Stimulated activated memory B cell treated with anti-CD40 and anti-IgM and Interleukin-4, amounts not matched to agents 10 μg/mL and 1 μg/mL and 100 μg/mL, for 72 hours (primary cell): ENCODE measurements at regions not wholly inside any gene's neighbourhood (a gene's known extent, or its start where the extent isn't known, plus 50 kb on each side); places are given as distances from the start of the nearest gene placed in this dataset.

Experiments
- ATAC-seq: fragments of 150-1000 bp; cut with Tn5 transposase; 2 replicates; pipeline ENCODE4 v1.10.0; 2021
- H3K27ac Mint-ChIP-seq: one replicate; pipeline ENCODE4 v1.8.0; 2022; ENCODE audit warnings: mild to moderate bottlenecking, mixed read lengths
- H3K27me3 Mint-ChIP-seq: one replicate; pipeline ENCODE4 v1.8.0; 2022; ENCODE audit warnings: mixed read lengths
- H3K36me3 Mint-ChIP-seq: one replicate; pipeline ENCODE4 v1.8.0; 2022; ENCODE audit warnings: mixed read lengths
- H3K4me1 Mint-ChIP-seq: one replicate; pipeline ENCODE4 v1.8.0; 2022; ENCODE audit warnings: mixed read lengths
- H3K4me3 Mint-ChIP-seq: one replicate; pipeline ENCODE4 v1.8.0; 2022; ENCODE audit warnings: mild to moderate bottlenecking, moderate library complexity, mixed read lengths
- H3K9me3 Mint-ChIP-seq: one replicate; pipeline ENCODE4 v1.8.0; 2022; ENCODE audit warnings: mixed read lengths

DNA sequence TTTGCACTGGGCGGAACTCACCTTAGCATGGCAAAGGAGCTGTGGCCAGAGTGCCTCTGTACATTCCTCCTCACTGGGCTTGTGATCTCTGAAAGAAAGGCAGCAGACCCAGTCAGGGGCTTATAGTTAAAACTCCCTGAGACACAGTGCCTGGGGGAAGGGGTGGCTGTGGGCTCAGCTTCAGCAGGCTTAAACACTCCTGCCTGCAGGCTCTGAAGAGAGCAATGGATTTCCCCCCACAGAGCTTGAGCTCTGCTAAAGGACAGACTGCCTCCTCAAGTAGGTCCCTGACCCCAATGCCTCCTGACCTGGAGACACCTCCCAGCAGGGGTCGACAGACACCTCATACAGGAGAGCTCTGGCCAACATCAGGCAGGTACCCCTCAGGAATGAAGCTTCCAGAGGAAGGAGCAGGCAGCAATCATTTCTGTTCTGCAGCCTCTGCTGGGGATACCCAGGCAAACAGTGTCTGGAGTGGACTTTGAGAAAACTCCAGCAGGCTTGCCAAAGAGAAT is 327.5 kb upstream of the SLC16A7 start:
- no peaks in the 10 kb centered on the region for H3K27me3 Mint-ChIP-seq
- ATAC-seq: no peak
- H3K4me3 Mint-ChIP-seq: no peak overlapping the region
- no peaks in the 10 kb centered on the region for H3K4me1 Mint-ChIP-seq
- no peak overlapping the region for H3K27ac Mint-ChIP-seq
- H3K9me3 Mint-ChIP-seq: peaks cover 21% of the 10 kb centered on the region
- no peaks in the 10 kb centered on the region for H3K36me3 Mint-ChIP-seq

DNA sequence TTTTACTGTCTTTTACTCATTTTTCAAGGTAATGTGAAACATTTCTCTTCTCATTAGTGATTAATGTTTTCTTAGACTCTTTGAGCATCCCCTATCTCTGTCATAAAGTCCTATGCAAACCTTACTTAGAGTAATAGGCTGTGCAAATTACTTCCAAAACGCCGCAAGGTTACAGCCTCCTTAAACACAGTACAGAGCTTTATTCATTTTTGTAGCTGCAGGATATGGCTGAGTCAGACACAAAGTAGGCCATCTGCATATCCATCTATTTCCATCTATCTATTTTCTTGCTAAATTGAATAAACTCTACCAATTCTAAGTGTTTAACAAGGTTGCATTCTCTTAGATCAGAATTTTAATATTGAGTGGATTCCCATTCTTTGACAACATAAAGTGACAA is 335.6 kb upstream of the SLC16A7 start:
- H3K27me3 Mint-ChIP-seq: no peaks in the 10 kb centered on the region
- no peak for ATAC-seq
- no peaks in the 10 kb centered on the region for H3K36me3 Mint-ChIP-seq
- no peak overlapping the region for H3K4me3 Mint-ChIP-seq
- H3K9me3 Mint-ChIP-seq: no peaks in the 10 kb centered on the region
- H3K27ac Mint-ChIP-seq: no peak overlapping the region
- H3K4me1 Mint-ChIP-seq: no peaks in the 10 kb centered on the region

DNA sequence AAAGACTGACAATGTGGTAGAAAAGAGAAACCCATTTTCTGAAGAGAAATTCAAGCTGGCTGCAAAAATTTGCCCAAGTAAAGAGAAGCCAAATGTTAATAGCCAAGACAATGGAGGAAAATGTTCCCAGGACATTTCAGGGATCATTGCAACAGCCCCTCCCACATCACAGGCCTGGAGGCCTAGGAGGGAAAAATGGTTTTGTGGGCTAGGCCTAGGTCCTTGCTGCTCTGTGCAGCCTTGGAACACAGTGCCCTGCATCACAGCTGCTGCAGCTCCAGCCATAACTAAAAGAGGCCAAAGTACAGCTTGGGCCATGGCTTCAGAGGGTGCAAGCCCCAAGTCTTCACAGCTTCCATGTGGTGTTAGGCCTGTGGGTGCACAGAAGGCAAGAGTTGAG is 332.4 kb upstream of the LRIG3 start:
- Mint-ChIP-seq H3K36me3 (no peaks in the 10 kb centered on the region), H3K4me1 (no peaks in the 10 kb centered on the region), H3K27me3 (no peaks in the 10 kb centered on the region), H3K4me3 (no peak overlapping the region), H3K9me3 (peaks cover 8% of the 10 kb centered on the region), H3K27ac (no peak overlapping the region)
- ATAC-seq: no peak

DNA sequence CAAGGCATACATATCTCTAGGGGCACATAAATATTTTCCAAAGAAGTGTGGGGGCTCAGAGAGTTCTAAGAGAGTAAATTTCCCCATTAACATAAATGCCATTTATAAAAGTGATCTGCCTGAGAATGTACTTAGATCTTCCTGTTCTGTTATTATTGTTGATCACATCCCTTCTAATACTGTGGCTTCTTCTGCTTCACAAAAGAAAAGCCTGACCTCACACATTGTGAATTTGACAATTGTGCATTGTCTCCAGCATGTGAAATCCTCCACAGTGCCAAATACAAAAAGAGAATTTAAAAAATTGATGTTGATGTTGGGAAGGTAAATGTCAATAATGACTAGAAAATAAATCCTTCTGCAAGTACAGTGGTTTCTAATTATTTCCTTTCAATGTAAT is 330.5 kb upstream of the LRIG3 start:
- Mint-ChIP-seq H3K9me3 (peaks cover 8% of the 10 kb centered on the region), H3K4me3 (no peak overlapping the region), H3K36me3 (no peaks in the 10 kb centered on the region), H3K4me1 (no peaks in the 10 kb centered on the region), H3K27ac (no peak overlapping the region), H3K27me3 (no peaks in the 10 kb centered on the region)
- no peak for ATAC-seq

DNA sequence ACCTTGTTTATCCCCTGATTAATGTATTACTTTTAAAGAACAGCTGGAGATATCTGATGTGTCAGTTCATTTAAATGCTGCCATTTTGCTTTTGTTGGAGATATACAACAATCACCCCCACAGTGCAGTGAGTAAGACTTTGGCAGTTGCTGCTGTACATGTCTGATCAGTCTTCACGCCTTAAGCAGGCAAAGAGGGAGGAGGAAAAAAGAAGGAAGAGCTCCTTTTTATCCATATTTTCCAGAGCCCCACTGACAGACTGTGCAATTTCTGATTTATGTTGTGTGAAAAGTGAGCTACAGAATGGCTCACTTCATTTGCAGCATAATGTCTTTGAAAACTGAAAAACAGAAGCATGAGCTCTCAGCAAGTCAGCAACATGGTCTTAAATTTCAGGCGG is 319.7 kb upstream of the LRIG3 start:
- Mint-ChIP-seq H3K9me3 (no peaks in the 10 kb centered on the region), H3K4me3 (no peak overlapping the region), H3K27ac (no peak overlapping the region), H3K27me3 (no peaks in the 10 kb centered on the region), H3K4me1 (no peaks in the 10 kb centered on the region), H3K36me3 (no peaks in the 10 kb centered on the region)
- ATAC-seq: no peak

DNA sequence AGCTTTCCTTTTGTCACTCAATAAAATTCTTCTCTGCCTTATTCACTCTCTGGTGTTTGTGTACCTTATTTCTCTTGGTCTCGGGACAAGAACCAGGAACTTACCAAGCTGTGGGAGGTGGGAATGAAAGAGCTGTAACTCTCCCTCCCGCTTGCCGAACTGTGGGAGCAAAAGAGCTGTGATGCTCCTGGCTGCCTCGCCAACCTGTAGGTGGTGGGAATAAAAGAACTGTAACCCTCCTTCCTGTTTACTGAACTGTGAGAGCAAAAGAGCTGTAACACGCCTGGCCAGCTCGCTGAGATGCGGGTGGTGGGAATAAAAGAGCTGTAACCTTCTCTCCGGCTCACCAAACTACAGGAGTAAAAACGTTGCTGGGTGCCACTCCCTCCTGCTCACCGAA is 314.1 kb upstream of the LRIG3 start:
- Mint-ChIP-seq H3K27me3 (no peaks in the 10 kb centered on the region), H3K4me3 (no peak overlapping the region), H3K9me3 (no peaks in the 10 kb centered on the region), H3K4me1 (no peaks in the 10 kb centered on the region), H3K27ac (no peak overlapping the region), H3K36me3 (no peaks in the 10 kb centered on the region)
- ATAC-seq: no peak

DNA sequence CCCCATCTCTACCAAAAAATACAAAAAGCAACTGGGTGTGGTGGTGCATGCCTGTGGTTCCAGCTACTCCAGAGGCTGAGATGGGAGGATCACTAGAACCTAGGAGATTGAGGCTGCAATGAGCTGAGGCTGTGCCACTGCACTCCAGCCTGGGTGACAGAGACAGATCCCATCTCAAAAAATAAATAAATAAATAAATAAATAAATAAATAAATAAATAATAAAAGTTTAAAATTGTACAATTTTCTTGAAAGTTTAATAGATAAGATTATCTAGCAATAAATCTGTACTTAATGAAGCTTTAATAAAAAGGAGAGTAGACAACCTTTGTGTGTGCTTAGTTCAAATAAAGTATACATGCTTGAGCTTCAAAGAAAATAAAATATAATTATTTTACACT is 310.0 kb upstream of the LRIG3 start:
- Mint-ChIP-seq H3K27ac (no peak overlapping the region), H3K4me3 (no peak overlapping the region), H3K9me3 (peaks cover 8% of the 10 kb centered on the region), H3K27me3 (no peaks in the 10 kb centered on the region), H3K36me3 (no peaks in the 10 kb centered on the region), H3K4me1 (no peaks in the 10 kb centered on the region)
- ATAC-seq: no peak

DNA sequence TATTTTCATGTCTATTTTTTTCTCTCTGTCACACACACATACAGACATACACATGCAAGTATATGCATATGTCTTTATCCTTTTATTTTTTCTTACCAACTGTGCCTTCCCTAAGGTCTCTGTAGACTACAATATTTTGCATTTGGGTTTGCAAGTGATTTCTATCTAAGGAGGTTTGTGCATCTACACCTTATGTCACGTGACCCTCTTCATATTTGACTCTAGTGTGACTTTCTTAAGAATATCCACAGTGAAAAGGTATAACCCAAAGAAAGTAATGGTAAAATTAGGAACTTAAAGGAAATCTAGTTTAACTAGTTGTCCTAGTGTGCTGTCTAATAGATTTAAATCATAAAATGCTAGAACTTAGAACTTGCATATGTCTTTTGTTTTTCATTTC is 298.8 kb upstream of the LRIG3 start:
- H3K36me3 Mint-ChIP-seq: no peaks in the 10 kb centered on the region
- H3K4me3 Mint-ChIP-seq: no peak overlapping the region

DNA sequence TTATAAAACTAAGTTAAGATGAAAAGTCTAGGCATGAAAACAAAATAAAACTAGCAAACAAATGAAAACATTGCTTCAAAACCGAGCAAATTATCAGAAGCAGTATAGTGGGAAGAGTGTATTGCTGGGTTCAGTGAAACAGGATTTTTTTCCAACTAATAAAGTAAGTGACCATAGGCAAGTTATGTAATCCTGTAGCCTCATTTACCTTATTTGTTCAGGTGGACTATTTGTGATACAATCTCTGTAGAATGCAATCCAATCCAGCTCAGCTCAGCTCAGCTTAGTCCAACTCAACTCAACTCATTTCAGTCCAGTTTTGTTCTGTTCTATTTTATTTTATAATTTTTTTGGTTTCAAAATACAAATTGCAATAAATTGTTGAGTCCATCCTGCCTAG is 276.7 kb upstream of the LRIG3 start:
- Mint-ChIP-seq H3K4me1 (no peaks in the 10 kb centered on the region), H3K36me3 (no peaks in the 10 kb centered on the region), H3K27me3 (no peaks in the 10 kb centered on the region), H3K9me3 (no peaks in the 10 kb centered on the region), H3K4me3 (no peak overlapping the region), H3K27ac (no peak overlapping the region)
- no peak for ATAC-seq

More for the DNA sequence above, 298.8 kb upstream of the LRIG3 start:
- no peak for ATAC-seq
- Mint-ChIP-seq H3K9me3 (peaks cover 3% of the 10 kb centered on the region), H3K27me3 (no peaks in the 10 kb centered on the region), H3K27ac (no peak overlapping the region), H3K4me1 (no peaks in the 10 kb centered on the region)

DNA sequence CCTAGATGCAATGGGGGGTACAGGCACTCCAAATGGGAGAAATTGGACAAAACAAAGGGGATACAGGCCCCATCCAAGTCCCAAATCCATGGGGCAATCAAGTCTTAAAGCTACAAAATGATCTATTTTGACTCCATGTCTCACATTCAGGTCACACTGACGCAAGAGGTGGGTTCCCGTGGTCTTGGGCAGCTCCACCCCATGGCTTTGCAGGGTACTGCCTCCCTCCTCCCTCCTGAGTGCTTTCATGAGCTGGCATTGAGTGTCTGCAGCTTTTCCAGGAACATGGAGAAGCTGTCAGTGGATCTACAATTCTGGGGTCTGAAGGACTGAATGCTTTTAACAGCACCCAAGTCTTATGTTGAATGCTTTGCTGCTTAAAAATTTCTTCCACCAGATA is 274.5 kb upstream of the LRIG3 start:
- no peak overlapping the region for H3K4me3 Mint-ChIP-seq
- no peaks in the 10 kb centered on the region for H3K4me1 Mint-ChIP-seq
- no peaks in the 10 kb centered on the region for H3K36me3 Mint-ChIP-seq
- H3K27me3 Mint-ChIP-seq: no peaks in the 10 kb centered on the region
- H3K9me3 Mint-ChIP-seq: no peaks in the 10 kb centered on the region
- no peak overlapping the region for H3K27ac Mint-ChIP-seq
- ATAC-seq: no peak

DNA sequence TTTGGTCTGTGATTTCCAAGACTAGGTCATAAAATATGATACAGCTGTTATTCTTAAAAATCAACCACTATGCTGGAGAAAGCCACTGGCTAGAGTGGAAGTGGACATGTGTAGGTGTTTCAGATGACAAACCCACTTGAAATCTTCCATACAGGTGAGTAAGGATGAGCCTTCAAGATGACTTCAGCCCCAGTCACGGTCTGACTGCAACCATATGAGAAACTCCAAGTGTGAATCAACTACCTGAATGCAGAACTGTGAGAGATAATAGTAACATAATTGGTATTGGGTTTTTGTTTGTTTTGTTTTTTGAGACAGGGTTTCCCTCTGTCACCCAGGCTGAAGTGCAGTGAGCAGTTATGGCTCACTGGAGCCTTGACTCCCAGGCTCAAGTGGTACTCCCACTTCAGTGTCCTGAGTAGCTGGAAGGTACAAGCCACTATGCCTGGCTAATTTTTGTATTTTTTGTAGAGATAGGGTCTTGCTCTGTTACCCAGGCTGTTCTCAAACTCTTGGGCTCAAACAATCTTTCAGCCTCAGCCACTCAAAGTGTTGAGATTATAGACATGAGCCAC is 273.3 kb upstream of the LRIG3 start:
- no peaks in the 10 kb centered on the region for H3K9me3 Mint-ChIP-seq
- no peak overlapping the region for H3K4me3 Mint-ChIP-seq
- ATAC-seq: no peak
- no peaks in the 10 kb centered on the region for H3K27me3 Mint-ChIP-seq
- no peaks in the 10 kb centered on the region for H3K36me3 Mint-ChIP-seq
- no peaks in the 10 kb centered on the region for H3K4me1 Mint-ChIP-seq
- no peak overlapping the region for H3K27ac Mint-ChIP-seq

DNA sequence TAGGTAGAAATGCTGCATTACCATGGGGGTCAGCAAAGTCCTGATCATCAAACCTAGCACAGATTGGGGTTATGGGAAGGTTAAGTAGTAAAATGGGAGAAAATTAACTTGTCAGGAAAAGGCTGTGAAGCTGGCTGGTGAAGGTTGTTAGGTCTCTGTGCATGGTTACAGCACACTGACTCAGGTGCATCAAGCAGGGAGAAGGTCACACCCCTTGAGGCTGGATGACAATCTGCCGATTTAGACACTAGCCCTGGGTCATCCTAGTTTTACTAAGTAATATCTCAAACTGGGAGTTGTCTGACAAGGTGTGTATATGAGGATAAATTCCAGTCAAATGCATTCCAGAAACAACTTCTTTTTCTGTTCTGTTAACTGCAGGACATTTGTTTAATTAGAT is 271.1 kb upstream of the LRIG3 start:
- Mint-ChIP-seq H3K27ac (no peak overlapping the region), H3K9me3 (no peaks in the 10 kb centered on the region), H3K4me3 (no peak overlapping the region), H3K4me1 (no peaks in the 10 kb centered on the region), H3K36me3 (no peaks in the 10 kb centered on the region), H3K27me3 (no peaks in the 10 kb centered on the region)
- ATAC-seq: no peak

DNA sequence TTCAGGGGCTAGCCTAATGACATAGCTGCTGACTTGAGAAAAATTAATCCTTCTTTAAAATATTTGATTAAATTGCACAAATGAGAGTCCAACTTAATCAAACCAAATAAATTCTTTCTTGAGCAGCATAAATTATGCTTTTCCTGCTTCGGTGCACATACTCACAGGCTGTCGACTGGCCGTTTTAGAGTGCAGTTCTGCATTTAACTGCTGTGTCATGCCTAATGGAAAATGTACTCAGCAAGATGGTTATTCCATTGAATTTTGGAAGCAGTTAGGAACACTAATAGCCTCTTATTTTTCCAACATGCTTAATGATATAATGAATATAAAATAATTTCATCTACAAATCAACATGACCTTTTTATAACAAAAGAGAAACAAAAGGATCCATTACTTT is 266.1 kb upstream of the LRIG3 start:
- H3K27ac Mint-ChIP-seq: no peak overlapping the region
- H3K4me1 Mint-ChIP-seq: no peaks in the 10 kb centered on the region
- no peak overlapping the region for H3K4me3 Mint-ChIP-seq
- no peaks in the 10 kb centered on the region for H3K9me3 Mint-ChIP-seq
- H3K27me3 Mint-ChIP-seq: no peaks in the 10 kb centered on the region
- no peaks in the 10 kb centered on the region for H3K36me3 Mint-ChIP-seq
- no peak for ATAC-seq

DNA sequence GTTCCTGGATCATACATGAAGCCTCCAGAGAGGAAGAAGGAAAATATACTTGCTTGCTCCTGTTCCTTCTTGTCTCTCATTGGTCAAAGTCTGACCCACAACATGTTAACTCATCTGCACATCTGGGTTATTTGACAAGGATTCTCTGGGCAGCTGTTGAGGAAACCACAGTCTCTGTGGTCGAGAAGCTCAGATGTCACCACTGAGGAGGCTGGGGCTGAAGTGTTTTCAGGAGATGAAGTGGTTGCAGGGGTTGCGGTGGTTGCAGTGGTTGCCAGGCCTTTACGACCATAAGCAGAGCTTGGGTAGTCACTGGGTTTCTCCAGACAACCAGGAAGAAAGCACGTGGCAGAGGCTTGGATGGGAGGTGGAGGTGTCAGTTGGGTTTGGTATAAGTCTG is 265.0 kb upstream of the LRIG3 start:
- Mint-ChIP-seq H3K4me1 (no peaks in the 10 kb centered on the region), H3K36me3 (no peaks in the 10 kb centered on the region), H3K4me3 (no peak overlapping the region), H3K27me3 (no peaks in the 10 kb centered on the region), H3K9me3 (no peaks in the 10 kb centered on the region), H3K27ac (no peak overlapping the region)
- no peak for ATAC-seq

DNA sequence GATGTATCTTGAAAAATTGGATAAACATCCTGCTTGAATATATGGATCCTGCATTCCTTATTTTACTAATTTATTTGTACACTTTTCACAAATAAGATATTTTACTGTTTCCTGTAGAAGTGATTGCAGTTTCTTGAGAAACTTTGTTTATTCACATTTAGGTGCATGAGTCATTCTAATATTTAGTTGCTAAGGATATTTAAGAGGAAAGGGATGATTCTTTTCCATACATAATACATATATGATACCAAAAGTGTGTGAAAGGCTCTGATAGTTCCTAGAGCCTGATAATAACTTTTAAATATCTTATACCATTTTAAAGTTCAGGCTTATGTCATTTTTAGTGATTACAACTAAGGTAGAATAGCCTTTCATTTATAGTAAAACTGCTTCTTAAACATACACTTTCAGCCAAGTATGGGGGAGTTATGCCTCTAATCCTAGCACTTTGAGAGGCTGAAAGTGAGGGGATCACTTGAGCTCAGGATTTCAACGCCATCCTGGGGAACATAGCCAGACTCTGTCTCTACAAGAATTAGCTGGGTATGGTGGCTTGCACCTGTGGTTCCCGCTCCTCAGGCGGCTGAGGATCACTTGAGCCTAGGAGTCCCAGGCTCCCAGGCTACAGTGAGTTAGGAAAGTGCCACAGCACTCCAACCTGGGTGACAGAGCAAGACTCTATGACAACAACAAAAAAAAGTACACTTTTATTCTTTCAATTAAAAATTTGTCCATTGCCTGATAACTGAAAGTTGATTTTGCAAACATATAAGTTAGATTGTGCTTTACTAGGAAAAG is 262.6 kb upstream of the LRIG3 start:
- no peak overlapping the region for H3K4me3 Mint-ChIP-seq
- H3K27ac Mint-ChIP-seq: no peak overlapping the region
- H3K4me1 Mint-ChIP-seq: no peaks in the 10 kb centered on the region
- H3K9me3 Mint-ChIP-seq: peaks cover 2% of the 10 kb centered on the region
- H3K27me3 Mint-ChIP-seq: no peaks in the 10 kb centered on the region
- no peaks in the 10 kb centered on the region for H3K36me3 Mint-ChIP-seq
- no peak for ATAC-seq

DNA sequence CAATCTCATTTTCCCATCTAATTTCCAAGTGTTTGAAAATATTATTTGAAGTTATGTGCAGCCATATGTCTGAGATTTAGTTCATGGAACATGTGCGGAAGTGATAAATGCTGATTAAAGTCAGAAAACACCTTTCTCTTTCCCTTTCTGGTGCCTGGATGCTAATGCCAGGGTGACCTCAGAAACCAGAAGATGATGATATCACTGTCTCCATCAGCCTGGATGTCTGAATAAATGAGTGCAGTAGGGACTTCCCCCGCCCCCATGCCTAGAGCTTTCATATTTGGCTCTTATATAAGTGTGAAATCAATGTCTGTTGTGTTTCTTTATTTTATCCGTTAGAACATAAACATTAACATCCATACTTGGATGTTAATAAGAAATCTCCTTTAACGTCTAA is 261.9 kb upstream of the LRIG3 start:
- no peak overlapping the region for H3K4me3 Mint-ChIP-seq
- H3K36me3 Mint-ChIP-seq: no peaks in the 10 kb centered on the region
- peaks cover 6% of the 10 kb centered on the region for H3K9me3 Mint-ChIP-seq
- no peaks in the 10 kb centered on the region for H3K27me3 Mint-ChIP-seq
- H3K27ac Mint-ChIP-seq: no peak overlapping the region
- no peaks in the 10 kb centered on the region for H3K4me1 Mint-ChIP-seq
- no peak for ATAC-seq
